ENCODE measurements at regions not wholly inside any gene's neighbourhood (a gene's known extent, or its start where the extent isn't known, plus 50 kb on each side); places are given as distances from the start of the nearest gene placed in this dataset.
A peak's percentile ranks its signal among the peaks of the same experiment; 100 is the strongest.

GRCh38 chr14:104393199-104393897 is 186.2 kb upstream of the C14orf180 start:
- Histone ChIP-seq H3K36me3 (no peaks in the 10 kb centered on the region), H3K4me1 (no peaks in the 10 kb centered on the region), H3K27me3 (no peaks in the 10 kb centered on the region), H3K9me3 (peaks cover 9 to 10% of the 10 kb centered on the region in 2 donors), H3K4me3 (no peak overlapping the region), H3K27ac (no peak overlapping the region)
- DNase-seq, result no peak
- 86% methylated on average over 17 of the region's 18 CpGs; no CpG with 5 or more reads in 1 of the 2 donors for WGBS, 2 donors (ENCODE audit: low coverage in 1 of 2)
- TF ChIP-seq POLR2AphosphoS5 (IDR thresholded peaks at IDR 0.05), result no peak
- TF ChIP-seq POLR2A (IDR thresholded peaks at IDR 0.05), result no peak
- no peak for TF ChIP-seq EP300 (IDR thresholded peaks at IDR 0.05; ENCODE audit: low read depth)
- TF ChIP-seq CTCF (IDR thresholded peaks at IDR 0.05), result no peak
- in situ Hi-C loops (cut with MboI; ENCODE audit: low pct_ligation_motif_present in 1 of 4, low pct_unique_long_range_greater_than_20kb in 1 of 4, low sequenced_read_pairs in 3 of 4) (no loop called here), intact Hi-C loops (cut with DNase I; ENCODE audit: low total_unique reads) (no loop called here)

GRCh38 chr14:104393898-104394381 is 185.6 kb upstream of the C14orf180 start:
- DNase-seq, result peak; percentile 59
- in situ Hi-C loops (cut with MboI; ENCODE audit: low pct_ligation_motif_present in 1 of 4, low pct_unique_long_range_greater_than_20kb in 1 of 4, low sequenced_read_pairs in 3 of 4) (no loop called here), intact Hi-C loops (cut with DNase I; ENCODE audit: low total_unique reads) (no loop called here)
- H3K4me1 ChIP-seq, result no peaks in the 10 kb centered on the region
- no peak overlapping the region for H3K4me3 ChIP-seq
- H3K27me3 ChIP-seq, result no peaks in the 10 kb centered on the region
- H3K27ac ChIP-seq, result no peak overlapping the region
- TF ChIP-seq POLR2AphosphoS5 (IDR thresholded peaks at IDR 0.05) (no peak), CTCF (IDR thresholded peaks at IDR 0.05) (no peak), POLR2A (IDR thresholded peaks at IDR 0.05) (no peak), EP300 (IDR thresholded peaks at IDR 0.05; ENCODE audit: low read depth) (no peak)
- peaks cover 9 to 10% of the 10 kb centered on the region in 2 donors for H3K9me3 ChIP-seq
- WGBS, 2 donors (ENCODE audit: low coverage in 1 of 2), result 49% methylated on average over 8 of the region's 10 CpGs; no CpG with 5 or more reads in 1 of the 2 donors
- no peaks in the 10 kb centered on the region for H3K36me3 ChIP-seq

GRCh38 chr14:104394409-104394851 is 185.1 kb upstream of the C14orf180 start:
- in situ Hi-C loops (cut with MboI; ENCODE audit: low pct_ligation_motif_present in 1 of 4, low pct_unique_long_range_greater_than_20kb in 1 of 4, low sequenced_read_pairs in 3 of 4) (no loop called here), intact Hi-C loops (cut with DNase I; ENCODE audit: low total_unique reads) (no loop called here)
- H3K9me3 ChIP-seq, result peaks cover 9 to 10% of the 10 kb centered on the region in 2 donors
- no peak for DNase-seq
- H3K36me3 ChIP-seq, result no peaks in the 10 kb centered on the region
- H3K4me3 ChIP-seq, result no peak overlapping the region
- WGBS, 2 donors (ENCODE audit: low coverage in 1 of 2), result 68% methylated on average over 13 of the region's 13 CpGs; no CpG with 5 or more reads in 1 of the 2 donors
- TF ChIP-seq CTCF (IDR thresholded peaks at IDR 0.05), result no peak
- no peak for TF ChIP-seq POLR2AphosphoS5 (IDR thresholded peaks at IDR 0.05)
- no peak for TF ChIP-seq EP300 (IDR thresholded peaks at IDR 0.05; ENCODE audit: low read depth)
- no peak for TF ChIP-seq POLR2A (IDR thresholded peaks at IDR 0.05)
- no peaks in the 10 kb centered on the region for H3K4me1 ChIP-seq
- no peak overlapping the region for H3K27ac ChIP-seq
- H3K27me3 ChIP-seq, result no peaks in the 10 kb centered on the region

GRCh38 chr14:104395276-104395675 is 184.3 kb upstream of the C14orf180 start:
- TF ChIP-seq POLR2A (IDR thresholded peaks at IDR 0.05), result no peak
- no peak for TF ChIP-seq EP300 (IDR thresholded peaks at IDR 0.05; ENCODE audit: low read depth)
- no peak for TF ChIP-seq POLR2AphosphoS5 (IDR thresholded peaks at IDR 0.05)
- no peak for TF ChIP-seq CTCF (IDR thresholded peaks at IDR 0.05)
- no peak overlapping the region for H3K4me3 ChIP-seq
- intact Hi-C loops (cut with DNase I; ENCODE audit: low total_unique reads), result no loop called here
- no peak overlapping the region for H3K27ac ChIP-seq
- H3K4me1 ChIP-seq, result no peaks in the 10 kb centered on the region
- no peaks in the 10 kb centered on the region for H3K36me3 ChIP-seq
- WGBS, 2 donors (ENCODE audit: low coverage in 1 of 2), result 30 to 47% methylated on average over 2 to 6 of the region's 6 CpGs
- DNase-seq, result no peak
- H3K9me3 ChIP-seq, result peaks cover 9 to 10% of the 10 kb centered on the region in 2 donors
- in situ Hi-C loops (cut with MboI; ENCODE audit: low pct_ligation_motif_present in 1 of 4, low pct_unique_long_range_greater_than_20kb in 1 of 4, low sequenced_read_pairs in 3 of 4), result no loop called here
- no peaks in the 10 kb centered on the region for H3K27me3 ChIP-seq
